ENCODE measurements at regions not wholly inside any gene's neighbourhood (a gene's known extent, or its start where the extent isn't known, plus 50 kb on each side); places are given as distances from the start of the nearest gene placed in this dataset.
"Not testable (repeated sequence)": the region's sequence is repeated elsewhere in the genome, so short reads cannot be mapped to it uniquely, and the experiment has no call there.

GRCh38 chr6:132188556-132189264, 212.6 kb downstream of the MOXD1 start:
- ChIA-PET POLR2A (no interaction called here), CTCF (no interaction called here)
- DNase-seq (ENCODE audit: low read depth, low spot score) = no peak
- TF ChIP-seq CTCF (IDR thresholded peaks at IDR 0.05; ENCODE audit: insufficient read depth, low read length, missing control alignments) = no peak
- H3K4me3 ChIP-seq (ENCODE audit: low read depth, low read length) = no peak overlapping the region

- no peak overlapping the region for H3K4me3 ChIP-seq (ENCODE audit: low read depth, low read length)
- no peak for DNase-seq (ENCODE audit: low read depth, low spot score)
- POLR2A ChIA-PET = no interaction called here
- CTCF ChIA-PET = no interaction called here
- no peak for TF ChIP-seq CTCF (IDR thresholded peaks at IDR 0.05; ENCODE audit: insufficient read depth, low read length, missing control alignments)
These were observed 213.5 kb downstream of the MOXD1 start for GRCh38 chr6:132187816-132188215.

- DNase-seq (ENCODE audit: low read depth, low spot score); POLR2A ChIA-PET; CTCF ChIA-PET; H3K4me3 ChIP-seq (ENCODE audit: low read depth, low read length): not testable (repeated sequence)
These were observed 216.3 kb downstream of the MOXD1 start for GRCh38 chr6:132184966-132185365.

- no peak overlapping the region for H3K4me3 ChIP-seq (ENCODE audit: low read depth, low read length)
- DNase-seq (ENCODE audit: low read depth, low spot score) = no peak
- ChIA-PET CTCF (interaction anchor here (1.3 kb wide), 1 partner anchor 16 kb away, joined by 4 read pairs; no protein-coding TSS in a partner anchor), POLR2A (interaction anchor here (1.4 kb wide), 1 partner anchor 229 kb away, joined by 4 read pairs; the partner anchor contains the start of gene CCN2)
- no peak for TF ChIP-seq CTCF (IDR thresholded peaks at IDR 0.05; ENCODE audit: insufficient read depth, low read length, missing control alignments)
These were observed 221.3 kb downstream of the MOXD1 start for GRCh38 chr6:132179955-132180354.

GRCh38 chr6:132174919-132175318, 223.7 kb upstream of the CCN2 start:
- no peak overlapping the region for H3K4me3 ChIP-seq (ENCODE audit: low read depth, low read length)
- TF ChIP-seq CTCF (IDR thresholded peaks at IDR 0.05; ENCODE audit: insufficient read depth, low read length, missing control alignments) = no peak
- ChIA-PET CTCF (interaction anchor here (0.7 kb wide), 1 partner anchor 13 kb away, joined by 3 read pairs; no protein-coding TSS in a partner anchor), POLR2A (no interaction called here)
- no peak for DNase-seq (ENCODE audit: low read depth, low spot score)

GRCh38 chr6:132168961-132169360, 217.8 kb upstream of the CCN2 start:
- DNase-seq (ENCODE audit: low read depth, low spot score) = no peak
- CTCF ChIA-PET = interaction anchor here (0.8 to 1.3 kb wide), 2 partner anchors 49 to 253 kb away, joined by 3 to 4 read pairs; no protein-coding TSS in a partner anchor
- POLR2A ChIA-PET = no interaction called here

More at GRCh38 chr6:132168961-132169360, 217.8 kb upstream of the CCN2 start:
- no peak for TF ChIP-seq CTCF (IDR thresholded peaks at IDR 0.05; ENCODE audit: insufficient read depth, low read length, missing control alignments)
- H3K4me3 ChIP-seq (ENCODE audit: low read depth, low read length) = no peak overlapping the region

All from AG04449 (cell line).